Activated CD8-positive, alpha-beta T cell treated with anti-CD3 and anti-CD28 coated beads for 36 hours (primary cell): ENCODE measurements at regions not wholly inside any gene's neighbourhood (a gene's known extent, or its start where the extent isn't known, plus 50 kb on each side); places are given as distances from the start of the nearest gene placed in this dataset.

Source experiments
- ATAC-seq: fragments of 200-7000 bp; cut with Tn5 transposase; one replicate; pipeline ENCODE4 v1.10.0; 2021; ENCODE audit warnings: mild to moderate bottlenecking, moderate library complexity
- CTCF ChIA-PET: fragments of 350-600 bp; sonication (Branson Sonifier 250); formaldehyde crosslinking; loops from one replicate; lab custom pipeline; 2021; ENCODE audit warnings: antibody characterized with exemption; lab: Charles Lee
- POLR2A ChIA-PET: fragments of 350-600 bp; sonication (Branson Sonifier 250); formaldehyde crosslinking; loops from one replicate; lab custom pipeline; 2021; ENCODE audit warnings: antibody characterized with exemption; lab: Charles Lee
- DNase-seq: peaks from one replicate; pipeline ENCODE4 v3.0.0-alpha.2; 2020
- H3K27ac Mint-ChIP-seq: one replicate; pipeline ENCODE4 v1.8.0; 2021; ENCODE audit warnings: mild to moderate bottlenecking, mixed read lengths
- H3K27me3 Mint-ChIP-seq: one replicate; pipeline ENCODE4 v1.8.0; 2021; ENCODE audit warnings: mixed read lengths
- H3K36me3 Mint-ChIP-seq: one replicate; pipeline ENCODE4 v1.8.0; 2021; ENCODE audit warnings: low read depth, mixed read lengths
- H3K4me1 Mint-ChIP-seq: one replicate; pipeline ENCODE4 v1.8.0; 2021; ENCODE audit warnings: low read depth, mixed read lengths
- H3K4me3 Mint-ChIP-seq: one replicate; pipeline ENCODE4 v1.8.0; 2021; ENCODE audit warnings: mild to moderate bottlenecking, moderate library complexity, mixed read lengths
- H3K9me3 Mint-ChIP-seq: one replicate; pipeline ENCODE4 v1.8.0; 2021; ENCODE audit warnings: mixed read lengths
- CTCF ChIP-seq: fragments of 200-600 bp; IDR thresholded peaks from one replicate; pipeline ENCODE4 v1.8.0; 2022; ENCODE audit warnings: antibody characterized with exemption, mild to moderate bottlenecking
- intact Hi-C: fragments of 100-400 bp; cut with micrococcal nuclease; formaldehyde crosslinking; loops from one replicate; pipeline ENCODE4 v1.10.0; 2022

GRCh38 chr4:81874661-81875515 lies 403.2 kb upstream of the RASGEF1B start:
- intact Hi-C loops, result no loop called here
- H3K4me1 Mint-ChIP-seq, result no peaks in the 10 kb centered on the region

GRCh38 chr4:81870275-81870674 lies 398.6 kb upstream of the RASGEF1B start:
- ChIA-PET POLR2A (no interaction called here), CTCF (no interaction called here)
- ATAC-seq, result no peak
- H3K27ac Mint-ChIP-seq, result no peak overlapping the region
- intact Hi-C loops, result no loop called here
- H3K27me3 Mint-ChIP-seq, result peaks cover 1% of the 10 kb centered on the region
- H3K9me3 Mint-ChIP-seq, result no peaks in the 10 kb centered on the region
- TF ChIP-seq CTCF, result no peak
- no peaks in the 10 kb centered on the region for H3K4me1 Mint-ChIP-seq
- DNase-seq, result no peak
- no peaks in the 10 kb centered on the region for H3K36me3 Mint-ChIP-seq
- no peak overlapping the region for H3K4me3 Mint-ChIP-seq

More at GRCh38 chr4:81874661-81875515, 403.2 kb upstream of the RASGEF1B start:
- Mint-ChIP-seq H3K27ac (no peak overlapping the region), H3K9me3 (no peaks in the 10 kb centered on the region), H3K36me3 (no peaks in the 10 kb centered on the region), H3K27me3 (peaks cover 1% of the 10 kb centered on the region), H3K4me3 (no peak overlapping the region)
- no peak for TF ChIP-seq CTCF
- ATAC-seq (no peak), DNase-seq (no peak)
- CTCF ChIA-PET, result interaction anchor here (1.0 to 2.5 kb wide), 3 partner anchors 9 to 523 kb away, joined by 3 to 10 read pairs (median 4); no protein-coding TSS in a partner anchor
- POLR2A ChIA-PET, result interaction anchor here (0.6 kb wide), 1 partner anchor 249 kb away, joined by 3 read pairs; no protein-coding TSS in a partner anchor

GRCh38 chr4:81860111-81860510 lies 388.4 kb upstream of the RASGEF1B start:
- Mint-ChIP-seq H3K27me3 (peaks cover 3% of the 10 kb centered on the region), H3K36me3 (peaks cover under 1% of the 10 kb centered on the region), H3K4me3 (no peak overlapping the region), H3K4me1 (no peaks in the 10 kb centered on the region), H3K27ac (no peak overlapping the region), H3K9me3 (peaks cover 1% of the 10 kb centered on the region)
- DNase-seq, result no peak
- no peak for ATAC-seq
- POLR2A ChIA-PET, result no interaction called here
- intact Hi-C loops, result no loop called here
- no peak for TF ChIP-seq CTCF
- CTCF ChIA-PET, result interaction anchor here (1.0 kb wide), 1 partner anchor 53 kb away, joined by 5 read pairs; no protein-coding TSS in a partner anchor

GRCh38 chr4:81854406-81854805 lies 382.7 kb upstream of the RASGEF1B start:
- DNase-seq, result no peak
- CTCF ChIA-PET, result interaction anchor here (1.2 kb wide), 1 partner anchor 59 kb away, joined by 3 read pairs; no protein-coding TSS in a partner anchor
- Mint-ChIP-seq H3K4me3 (no peak overlapping the region), H3K36me3 (peaks cover 12% of the 10 kb centered on the region), H3K27ac (no peak overlapping the region), H3K9me3 (peaks cover 22% of the 10 kb centered on the region), H3K27me3 (peaks cover 7% of the 10 kb centered on the region), H3K4me1 (peaks cover 13% of the 10 kb centered on the region)
- ATAC-seq, result no peak
- TF ChIP-seq CTCF, result no peak
- intact Hi-C loops, result loop anchor here (10.0 kb wide), 1 partner anchor 340 kb away; no protein-coding TSS in a partner anchor
- POLR2A ChIA-PET, result no interaction called here
